SK-N-SH (cell line): ENCODE measurements at regions not wholly inside any gene's neighbourhood (a gene's known extent, or its start where the extent isn't known, plus 50 kb on each side); places are given as distances from the start of the nearest gene placed in this dataset.

Experiments used
- CTCF ChIA-PET: fragments of 300-600, 350-600 bp; formaldehyde crosslinking; extraction: SDS; loops from one replicate; lab custom pipeline; 2021; lab: Yijun Ruan, JAX
- POLR2A ChIA-PET: fragments of 350-600 bp; sonication (Branson Sonifier 250); formaldehyde crosslinking; extraction: SDS; loops from one replicate; lab custom pipeline; 2020; ENCODE audit warnings: antibody characterized with exemption, inconsistent platforms; lab: Yijun Ruan, JAX
- DNase-seq: peaks from one replicate; pipeline ENCODE4 v3.0.0; 2012
- H2AFZ ChIP-seq: fragments of 200-600 bp; sonication (generic); 2 replicates; pipeline ENCODE4 v1.8.1; 2016; ENCODE audit warnings: antibody characterized with exemption, mild to moderate bottlenecking, low read depth
- H3F3A ChIP-seq: fragments of 200-600 bp; sonication (generic); replicated peaks from 2 replicates; pipeline ENCODE3; 2016; ENCODE audit warnings: antibody characterized with exemption, mild to moderate bottlenecking; ENCODE audit not compliant: insufficient read depth
- H3K27ac ChIP-seq, 2 experiments: fragments of 200-500 bp in 1 of 2; fragments of 200-600 bp in 1 of 2; sonication (Bioruptor generic) in 1 of 2; sonication (generic), shearing (Covaris generic) in 1 of 2; 2 replicates each; pipeline versions ENCODE4 v1.5.1 to v1.6.1; 2014 to 2016; ENCODE audit warnings: low read depth in 2 of 2, inconsistent platforms in 1 of 2, low read length in 1 of 2, mild to moderate bottlenecking in 1 of 2, mixed read lengths in 1 of 2
- H3K27me3 ChIP-seq: fragments of 200-600 bp; sonication (generic), shearing (Covaris generic); 2 replicates; pipeline ENCODE4 v1.6.1; 2016; ENCODE audit warnings: mixed run types; ENCODE audit not compliant: insufficient read depth
- H3K36me3 ChIP-seq, 2 experiments: fragments of 200-500 bp in 1 of 2; fragments of 200-600 bp in 1 of 2; sonication (Bioruptor generic) in 1 of 2; sonication (generic) in 1 of 2; replicated peaks in 1 of 2; 2 replicates each; pipeline versions ENCODE3 to v1.5.1; 2014 to 2016; ENCODE audit warnings: low read length in 1 of 2, mild to moderate bottlenecking in 1 of 2; ENCODE audit not compliant: insufficient read depth in 2 of 2, control insufficient read depth in 1 of 2
- H3K4me1 ChIP-seq, 2 experiments: fragments of 200-500 bp in 1 of 2; fragments of 200-600 bp in 1 of 2; sonication (Bioruptor generic) in 1 of 2; sonication (generic), shearing (Covaris generic) in 1 of 2; 2 replicates each; pipeline versions ENCODE4 v1.5.1 to v1.6.1; 2014 to 2016; ENCODE audit warnings: low read depth in 1 of 2, low read length in 1 of 2, mixed run types in 1 of 2; ENCODE audit not compliant: insufficient read depth in 2 of 2, control insufficient read depth in 1 of 2
- H3K4me2 ChIP-seq: fragments of 200-600 bp; sonication (generic), shearing (Covaris generic); 2 replicates; pipeline ENCODE4 v1.6.1; 2017; ENCODE audit warnings: mixed run types
- H3K4me3 ChIP-seq, 2 experiments: fragments of 200-500 bp in 1 of 2; fragments of 200-600 bp in 1 of 2; sonication (Bioruptor generic) in 1 of 2; sonication (generic), shearing (Covaris generic) in 1 of 2; 2 replicates each; pipeline versions ENCODE4 v1.5.1 to v1.8.1; 2014 to 2016; ENCODE audit warnings: low read depth in 2 of 2, inconsistent platforms in 1 of 2, low read length in 1 of 2, mild to moderate bottlenecking in 1 of 2, mixed read lengths in 1 of 2, moderate library complexity in 1 of 2
- H3K79me2 ChIP-seq: fragments of 200-600 bp; sonication (generic); 2 replicates; pipeline ENCODE4 v1.8.1; 2017; ENCODE audit warnings: mild to moderate bottlenecking; ENCODE audit not compliant: insufficient read depth
- H3K9ac ChIP-seq: fragments of 200-600 bp; sonication (generic); 2 replicates; pipeline ENCODE4 v1.6.1; 2017; ENCODE audit warnings: mixed run types
- H3K9me2 ChIP-seq: fragments of 200-600 bp; sonication (generic); 2 replicates; pipeline ENCODE4 v1.6.1; 2017; ENCODE audit warnings: mixed run types
- H3K9me3 ChIP-seq: fragments of 200-600 bp; sonication (generic); 2 replicates; pipeline ENCODE4 v1.6.1; 2017; ENCODE audit warnings: mixed run types, mild to moderate bottlenecking, moderate library complexity
- H4K20me1 ChIP-seq: fragments of 200-600 bp; sonication (generic); 2 replicates; pipeline ENCODE4 v1.6.1; 2017; ENCODE audit warnings: mild to moderate bottlenecking, mixed run types; ENCODE audit not compliant: insufficient read depth
- CHD2 ChIP-seq: fragments of 150-350 bp; IDR thresholded peaks from 2 replicates; pipeline ENCODE4 v1.6.1; 2018; ENCODE audit warnings: low read length; ENCODE audit not compliant: partially characterized antibody
- EP300 ChIP-seq, 2 experiments: IDR thresholded peaks; 2 replicates each; pipeline versions ENCODE4 v1.4.0 to v1.6.1; 2012; ENCODE audit warnings: borderline replicate concordance in 1 of 2, low read depth in 1 of 2, low read length in 1 of 2
- FOSL2 ChIP-seq: IDR thresholded peaks from 2 replicates; pipeline ENCODE4 v1.4.0; 2012; ENCODE audit warnings: low read depth, mild to moderate bottlenecking, moderate library complexity, borderline replicate concordance
- GATA2 ChIP-seq: sonication (generic); formaldehyde crosslinking; IDR thresholded peaks from 2 replicates; pipeline ENCODE4 v1.5.0; 2020; ENCODE audit warnings: mild to moderate bottlenecking, missing genetic modification reagents
- JUND ChIP-seq: IDR thresholded peaks from 2 replicates; pipeline ENCODE4 v1.4.0; 2012
- MAX ChIP-seq: IDR thresholded peaks from 2 replicates; pipeline ENCODE4 v1.4.0; 2012; ENCODE audit warnings: low read depth
- MEF2A ChIP-seq: IDR thresholded peaks from 2 replicates; pipeline ENCODE4 v1.4.0; 2012; ENCODE audit warnings: low read depth, borderline replicate concordance
- MXI1 ChIP-seq: IDR thresholded peaks from 2 replicates; pipeline ENCODE4 v1.6.1; 2012; ENCODE audit warnings: mild to moderate bottlenecking, low read depth, low read length, improper control_type of control experiment
- NFIC ChIP-seq: IDR thresholded peaks from 2 replicates; pipeline ENCODE4 v1.4.0; 2012; ENCODE audit warnings: borderline replicate concordance
- RCOR1 ChIP-seq: fragments of 150-350 bp; IDR thresholded peaks from 2 replicates; pipeline ENCODE4 v1.6.1; 2017; ENCODE audit warnings: antibody characterized with exemption, low read length
- RFX5 ChIP-seq: IDR thresholded peaks from 2 replicates; pipeline ENCODE4 v1.6.1; 2012; ENCODE audit warnings: mild to moderate bottlenecking, improper control_type of control experiment, low read length
- TCF12 ChIP-seq: IDR thresholded peaks from 2 replicates; pipeline ENCODE4 v1.4.0; 2012
- WGBS: methylation state at CpG from one replicate; pipeline ENCODE4 v1.1.6; 2017; ENCODE audit warnings: low lambda C conversion rate; 5-methylcytosine and 5-hydroxymethylcytosine counted together
- TF ChIP-seq, protein P1 (sequence below): fragments of 150-350 bp; IDR thresholded peaks from 2 replicates; pipeline ENCODE4 v1.6.1; 2017; ENCODE audit warnings: antibody characterized with exemption, low read length, low read depth, borderline replicate concordance
- TF ChIP-seq, protein P2 (sequence below): fragments of 150-350 bp; IDR thresholded peaks from 2 replicates; pipeline ENCODE4 v1.6.1; 2016; ENCODE audit warnings: mild to moderate bottlenecking, low read depth, low read length
- TF ChIP-seq, protein P3 (sequence below): IDR thresholded peaks from 2 replicates; pipeline ENCODE4 v1.6.1; 2012; ENCODE audit warnings: mild to moderate bottlenecking, low read depth, low read length, moderate library complexity
- TF ChIP-seq, protein P4 (sequence below): IDR thresholded peaks from 2 replicates; pipeline ENCODE4 v1.4.0; 2012; ENCODE audit warnings: low read depth, borderline replicate concordance

DNA sequence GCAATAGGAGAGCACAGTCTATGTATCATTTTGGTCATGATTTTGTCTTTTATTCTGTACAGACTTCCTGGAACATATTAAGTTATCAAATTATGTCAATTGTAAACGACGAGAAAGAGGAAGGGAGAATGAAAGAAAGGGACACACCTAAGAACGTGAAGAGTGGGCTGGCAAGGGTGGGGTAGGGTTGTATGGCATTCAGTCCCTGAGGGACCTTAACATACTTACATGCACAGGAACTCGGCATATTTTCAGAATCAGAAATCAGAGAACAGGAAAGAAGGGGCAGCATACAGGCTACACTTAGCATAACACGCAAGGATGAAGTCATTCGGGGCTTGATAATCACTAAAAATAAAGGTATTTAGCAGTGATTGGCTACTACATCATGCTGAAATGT is 1375.0 kb upstream of the ADGRL3 start:
- no peak for TF ChIP-seq GATA2 (CRISPR knock-in tag)
- TF ChIP-seq TCF12, result no peak
- TF ChIP-seq EP300 (IDR thresholded peaks at IDR 0.05; ENCODE audit: borderline replicate concordance in 1 of 2, low read depth in 1 of 2, low read length in 1 of 2), result no peak
- TF ChIP-seq JUND, result no peak
- TF ChIP-seq, protein P1, sequence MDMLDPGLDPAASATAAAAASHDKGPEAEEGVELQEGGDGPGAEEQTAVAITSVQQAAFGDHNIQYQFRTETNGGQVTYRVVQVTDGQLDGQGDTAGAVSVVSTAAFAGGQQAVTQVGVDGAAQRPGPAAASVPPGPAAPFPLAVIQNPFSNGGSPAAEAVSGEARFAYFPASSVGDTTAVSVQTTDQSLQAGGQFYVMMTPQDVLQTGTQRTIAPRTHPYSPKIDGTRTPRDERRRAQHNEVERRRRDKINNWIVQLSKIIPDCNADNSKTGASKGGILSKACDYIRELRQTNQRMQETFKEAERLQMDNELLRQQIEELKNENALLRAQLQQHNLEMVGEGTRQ, result no peak
- TF ChIP-seq, protein P2, sequence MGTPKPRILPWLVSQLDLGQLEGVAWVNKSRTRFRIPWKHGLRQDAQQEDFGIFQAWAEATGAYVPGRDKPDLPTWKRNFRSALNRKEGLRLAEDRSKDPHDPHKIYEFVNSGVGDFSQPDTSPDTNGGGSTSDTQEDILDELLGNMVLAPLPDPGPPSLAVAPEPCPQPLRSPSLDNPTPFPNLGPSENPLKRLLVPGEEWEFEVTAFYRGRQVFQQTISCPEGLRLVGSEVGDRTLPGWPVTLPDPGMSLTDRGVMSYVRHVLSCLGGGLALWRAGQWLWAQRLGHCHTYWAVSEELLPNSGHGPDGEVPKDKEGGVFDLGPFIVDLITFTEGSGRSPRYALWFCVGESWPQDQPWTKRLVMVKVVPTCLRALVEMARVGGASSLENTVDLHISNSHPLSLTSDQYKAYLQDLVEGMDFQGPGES, result no peak
- TF ChIP-seq MAX, result no peak
- no peak for TF ChIP-seq CHD2
- TF ChIP-seq RCOR1, result no peak
- TF ChIP-seq RFX5, result no peak
- TF ChIP-seq, protein P3, sequence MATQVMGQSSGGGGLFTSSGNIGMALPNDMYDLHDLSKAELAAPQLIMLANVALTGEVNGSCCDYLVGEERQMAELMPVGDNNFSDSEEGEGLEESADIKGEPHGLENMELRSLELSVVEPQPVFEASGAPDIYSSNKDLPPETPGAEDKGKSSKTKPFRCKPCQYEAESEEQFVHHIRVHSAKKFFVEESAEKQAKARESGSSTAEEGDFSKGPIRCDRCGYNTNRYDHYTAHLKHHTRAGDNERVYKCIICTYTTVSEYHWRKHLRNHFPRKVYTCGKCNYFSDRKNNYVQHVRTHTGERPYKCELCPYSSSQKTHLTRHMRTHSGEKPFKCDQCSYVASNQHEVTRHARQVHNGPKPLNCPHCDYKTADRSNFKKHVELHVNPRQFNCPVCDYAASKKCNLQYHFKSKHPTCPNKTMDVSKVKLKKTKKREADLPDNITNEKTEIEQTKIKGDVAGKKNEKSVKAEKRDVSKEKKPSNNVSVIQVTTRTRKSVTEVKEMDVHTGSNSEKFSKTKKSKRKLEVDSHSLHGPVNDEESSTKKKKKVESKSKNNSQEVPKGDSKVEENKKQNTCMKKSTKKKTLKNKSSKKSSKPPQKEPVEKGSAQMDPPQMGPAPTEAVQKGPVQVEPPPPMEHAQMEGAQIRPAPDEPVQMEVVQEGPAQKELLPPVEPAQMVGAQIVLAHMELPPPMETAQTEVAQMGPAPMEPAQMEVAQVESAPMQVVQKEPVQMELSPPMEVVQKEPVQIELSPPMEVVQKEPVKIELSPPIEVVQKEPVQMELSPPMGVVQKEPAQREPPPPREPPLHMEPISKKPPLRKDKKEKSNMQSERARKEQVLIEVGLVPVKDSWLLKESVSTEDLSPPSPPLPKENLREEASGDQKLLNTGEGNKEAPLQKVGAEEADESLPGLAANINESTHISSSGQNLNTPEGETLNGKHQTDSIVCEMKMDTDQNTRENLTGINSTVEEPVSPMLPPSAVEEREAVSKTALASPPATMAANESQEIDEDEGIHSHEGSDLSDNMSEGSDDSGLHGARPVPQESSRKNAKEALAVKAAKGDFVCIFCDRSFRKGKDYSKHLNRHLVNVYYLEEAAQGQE, result no peak
- TF ChIP-seq MEF2A, result no peak
- TF ChIP-seq NFIC, result no peak
- no peak overlapping the region for H3K4me2 ChIP-seq
- POLR2A ChIA-PET, result no interaction called here

DNA sequence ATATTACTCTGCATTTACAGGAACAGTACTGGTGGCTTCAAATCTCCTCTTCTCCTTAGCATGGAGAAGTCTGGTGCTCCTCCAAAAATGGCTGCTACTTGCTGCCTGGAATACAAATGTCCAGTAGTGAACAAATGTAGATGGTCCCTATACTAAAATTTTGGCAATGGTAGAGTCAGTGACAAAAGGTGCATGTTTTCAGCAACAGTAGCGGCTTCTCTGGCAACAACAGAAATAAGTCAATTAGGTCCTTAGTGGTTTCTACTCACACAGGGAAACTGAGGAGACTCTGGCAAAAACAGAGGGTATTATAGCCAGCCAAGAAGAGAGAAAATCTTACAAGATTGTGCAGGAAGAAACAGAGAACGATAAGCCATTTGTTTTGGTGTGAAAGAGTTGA is 1368.4 kb upstream of the ADGRL3 start:
- Histone ChIP-seq H3K9me3 (no peaks in the 10 kb centered on the region), H4K20me1 (no peaks in the 10 kb centered on the region), H3K4me2 (no peak overlapping the region), H3K27me3 (no peaks in the 10 kb centered on the region), H3K79me2 (no peaks in the 10 kb centered on the region), H3K4me3 (no peak overlapping the region), H3F3A (no peaks in the 10 kb centered on the region), H2AFZ (no peak overlapping the region), H3K9me2 (no peaks in the 10 kb centered on the region), H3K4me1 (no peaks in the 10 kb centered on the region), H3K9ac (no peak overlapping the region), H3K27ac (no peak overlapping the region), H3K36me3 (no peaks in the 10 kb centered on the region)
- DNase-seq, result no peak
- 21% methylated on average over 2 of the region's 2 CpGs for WGBS
- POLR2A ChIA-PET, result no interaction called here
- CTCF ChIA-PET, result no interaction called here
- TF ChIP-seq NFIC (no peak), CHD2 (no peak), TCF12 (no peak), FOSL2 (no peak), MXI1 (no peak)
- TF ChIP-seq, protein P1, result no peak
- TF ChIP-seq, protein P4, sequence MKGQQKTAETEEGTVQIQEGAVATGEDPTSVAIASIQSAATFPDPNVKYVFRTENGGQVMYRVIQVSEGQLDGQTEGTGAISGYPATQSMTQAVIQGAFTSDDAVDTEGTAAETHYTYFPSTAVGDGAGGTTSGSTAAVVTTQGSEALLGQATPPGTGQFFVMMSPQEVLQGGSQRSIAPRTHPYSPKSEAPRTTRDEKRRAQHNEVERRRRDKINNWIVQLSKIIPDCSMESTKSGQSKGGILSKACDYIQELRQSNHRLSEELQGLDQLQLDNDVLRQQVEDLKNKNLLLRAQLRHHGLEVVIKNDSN, result no peak
- TF ChIP-seq, protein P3, result no peak

More for the DNA sequence above, 1375.0 kb upstream of the ADGRL3 start:
- CTCF ChIA-PET, result no interaction called here
- Histone ChIP-seq H3K4me1 (no peaks in the 10 kb centered on the region), H2AFZ (no peak overlapping the region), H3K9me3 (no peaks in the 10 kb centered on the region), H3K9me2 (no peaks in the 10 kb centered on the region), H3F3A (no peaks in the 10 kb centered on the region), H3K9ac (no peak overlapping the region), H4K20me1 (no peaks in the 10 kb centered on the region), H3K27ac (no peak overlapping the region), H3K79me2 (no peaks in the 10 kb centered on the region), H3K36me3 (no peaks in the 10 kb centered on the region), H3K27me3 (no peaks in the 10 kb centered on the region), H3K4me3 (no peak overlapping the region)
- DNase-seq, result no peak
- 39% methylated on average over 6 of the region's 6 CpGs for WGBS
